DND-41 (cell line): ENCODE measurements at regions not wholly inside any gene's neighbourhood (a gene's known extent, or its start where the extent isn't known, plus 50 kb on each side); places are given as distances from the start of the nearest gene placed in this dataset.

Experiments used
- ATAC-seq: fragments of 200-7000 bp; cut with Tn5 transposase; 3 replicates; pipeline ENCODE4 v1.9.1; 2021; ENCODE audit warnings: low read depth; ENCODE audit not compliant: insufficient read depth
- DNase-seq: peaks from one replicate; pipeline ENCODE4 v3.0.0-alpha.2; 2020
- H2AFZ ChIP-seq: 2 replicates; pipeline ENCODE4 v1.6.0; 2012; ENCODE audit warnings: low read depth, low read length
- H3K27ac ChIP-seq: 2 replicates; pipeline ENCODE4 v1.5.1; 2012; ENCODE audit warnings: low read length, inconsistent platforms
- H3K27me3 ChIP-seq: fragments of 200-600 bp; sonication (generic); 2 replicates; pipeline ENCODE4 v1.6.0; 2012; ENCODE audit warnings: low read length, mild to moderate bottlenecking, inconsistent platforms; ENCODE audit not compliant: insufficient read depth, poor library complexity
- H3K36me3 ChIP-seq: 2 replicates; pipeline ENCODE4 v1.5.1; 2012; ENCODE audit warnings: low read length, inconsistent platforms; ENCODE audit not compliant: insufficient read depth
- H3K4me1 ChIP-seq: 2 replicates; pipeline ENCODE4 v1.5.1; 2012; ENCODE audit warnings: mild to moderate bottlenecking, low read length; ENCODE audit not compliant: insufficient read depth
- H3K4me2 ChIP-seq: 2 replicates; pipeline ENCODE4 v1.6.0; 2012; ENCODE audit warnings: mild to moderate bottlenecking, moderate library complexity, low read length, inconsistent platforms; ENCODE audit not compliant: insufficient read depth
- H3K4me3 ChIP-seq, 2 experiments: fragments of 200-600 bp in 1 of 2; shearing (Covaris generic) in 1 of 2; 2 replicates each; pipeline ENCODE4 v1.5.1; 2012 to 2016; ENCODE audit warnings: inconsistent platforms in 2 of 2, low read length in 2 of 2, mild to moderate bottlenecking in 2 of 2, low read depth in 1 of 2, moderate library complexity in 1 of 2
- H3K79me2 ChIP-seq: 2 replicates; pipeline ENCODE4 v1.6.0; 2012; ENCODE audit warnings: low read length, inconsistent platforms; ENCODE audit not compliant: insufficient read depth
- H3K9ac ChIP-seq: 2 replicates; pipeline ENCODE4 v1.6.0; 2012; ENCODE audit warnings: low read depth, mild to moderate bottlenecking, inconsistent platforms, low read length, moderate library complexity
- H3K9me3 ChIP-seq: 2 replicates; pipeline ENCODE4 v1.5.1; 2012; ENCODE audit warnings: low read length, moderate library complexity, mild to moderate bottlenecking, inconsistent platforms; ENCODE audit not compliant: insufficient read depth, severe bottlenecking
- H4K20me1 ChIP-seq: 2 replicates; pipeline ENCODE4 v1.6.0; 2012; ENCODE audit warnings: low read length; ENCODE audit not compliant: insufficient read depth
- CTCF ChIP-seq: IDR thresholded peaks from 2 replicates; pipeline ENCODE4 v1.5.1; 2012; ENCODE audit warnings: borderline replicate concordance, low read length, moderate library complexity, mild to moderate bottlenecking; ENCODE audit not compliant: poor library complexity, severe bottlenecking; ENCODE audit errors: extremely low read depth
- EZH2 ChIP-seq: IDR thresholded peaks from 3 replicates; pipeline ENCODE4 v1.6.1; 2012; ENCODE audit warnings: borderline replicate concordance, low read depth, mild to moderate bottlenecking, moderate library complexity, low read length, inconsistent platforms; ENCODE audit not compliant: severe bottlenecking

GRCh38 chr16:8310323-8310722 lies 280.0 kb downstream of the TMEM114 start:
- H2AFZ ChIP-seq = no peak overlapping the region
- no peak overlapping the region for H3K4me3 ChIP-seq
- no peak overlapping the region for H3K4me2 ChIP-seq
- H3K27me3 ChIP-seq = peaks cover 2% of the 10 kb centered on the region
- no peaks in the 10 kb centered on the region for H3K36me3 ChIP-seq
- ATAC-seq = no peak
- H3K27ac ChIP-seq = no peak overlapping the region
- H3K79me2 ChIP-seq = no peaks in the 10 kb centered on the region
- H3K9me3 ChIP-seq = peaks cover 3% of the 10 kb centered on the region
- H3K9ac ChIP-seq = no peak overlapping the region
- no peaks in the 10 kb centered on the region for H4K20me1 ChIP-seq
- no peak for TF ChIP-seq EZH2
- no peak for TF ChIP-seq CTCF
- no peaks in the 10 kb centered on the region for H3K4me1 ChIP-seq
- DNase-seq = no peak

- H3K4me1 ChIP-seq = no peaks in the 10 kb centered on the region
- H3K4me2 ChIP-seq = no peak overlapping the region
- no peaks in the 10 kb centered on the region for H4K20me1 ChIP-seq
- ATAC-seq = no peak
- H3K9me3 ChIP-seq = peaks cover 3% of the 10 kb centered on the region
- no peaks in the 10 kb centered on the region for H3K36me3 ChIP-seq
- H3K4me3 ChIP-seq = no peak overlapping the region
- no peaks in the 10 kb centered on the region for H3K79me2 ChIP-seq
- no peak for TF ChIP-seq EZH2
- no peak for TF ChIP-seq CTCF
- DNase-seq = no peak
- peaks cover 2% of the 10 kb centered on the region for H3K27me3 ChIP-seq
- H3K27ac ChIP-seq = no peak overlapping the region
- H2AFZ ChIP-seq = no peak overlapping the region
- no peak overlapping the region for H3K9ac ChIP-seq
These were observed 285.1 kb downstream of the TMEM114 start for GRCh38 chr16:8305201-8305600.

DNA sequence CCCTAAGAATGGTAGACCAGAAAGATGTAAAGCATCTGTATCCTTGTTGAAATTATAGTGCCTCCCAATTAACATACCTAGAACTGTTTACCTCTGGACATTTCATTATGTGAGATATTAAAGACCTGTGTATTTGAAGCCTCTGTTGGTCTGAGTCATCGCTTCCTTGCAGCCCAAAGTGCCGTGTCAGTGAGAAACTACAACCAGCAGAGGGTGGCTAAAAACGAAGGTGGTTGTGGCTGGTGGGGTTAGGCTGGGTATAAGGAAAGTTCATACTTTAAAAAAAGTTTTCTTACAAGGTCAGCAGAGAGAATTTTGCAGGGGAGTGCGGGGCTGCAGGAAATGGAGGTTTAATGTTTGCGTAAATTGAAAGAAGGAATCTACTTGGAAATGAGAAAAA lies 290.7 kb downstream of the TMEM114 start:
- TF ChIP-seq CTCF (no peak), EZH2 (no peak)
- no peaks in the 10 kb centered on the region for H3K36me3 ChIP-seq
- DNase-seq (no peak), ATAC-seq (no peak)
- no peak overlapping the region for H2AFZ ChIP-seq
- H4K20me1 ChIP-seq = no peaks in the 10 kb centered on the region
- no peaks in the 10 kb centered on the region for H3K27me3 ChIP-seq
- no peak overlapping the region for H3K4me3 ChIP-seq
- no peak overlapping the region for H3K27ac ChIP-seq
- H3K4me2 ChIP-seq = no peak overlapping the region
- no peaks in the 10 kb centered on the region for H3K9me3 ChIP-seq
- no peaks in the 10 kb centered on the region for H3K79me2 ChIP-seq
- no peaks in the 10 kb centered on the region for H3K4me1 ChIP-seq
- no peak overlapping the region for H3K9ac ChIP-seq

GRCh38 chr16:8295513-8296237 lies 294.6 kb downstream of the TMEM114 start:
- Histone ChIP-seq H3K4me2 (no peak overlapping the region), H3K36me3 (no peaks in the 10 kb centered on the region), H3K4me3 (no peak overlapping the region), H3K79me2 (no peaks in the 10 kb centered on the region), H3K4me1 (no peaks in the 10 kb centered on the region), H3K9ac (no peak overlapping the region), H3K9me3 (no peaks in the 10 kb centered on the region), H4K20me1 (no peaks in the 10 kb centered on the region), H3K27me3 (no peaks in the 10 kb centered on the region), H3K27ac (no peak overlapping the region), H2AFZ (no peak overlapping the region)
- ATAC-seq (no peak), DNase-seq (no peak)
- TF ChIP-seq EZH2 (no peak), CTCF (no peak)
